ENCODE measurements at regions not wholly inside any gene's neighbourhood (a gene's known extent, or its start where the extent isn't known, plus 50 kb on each side); places are given as distances from the start of the nearest gene placed in this dataset.

DNA sequence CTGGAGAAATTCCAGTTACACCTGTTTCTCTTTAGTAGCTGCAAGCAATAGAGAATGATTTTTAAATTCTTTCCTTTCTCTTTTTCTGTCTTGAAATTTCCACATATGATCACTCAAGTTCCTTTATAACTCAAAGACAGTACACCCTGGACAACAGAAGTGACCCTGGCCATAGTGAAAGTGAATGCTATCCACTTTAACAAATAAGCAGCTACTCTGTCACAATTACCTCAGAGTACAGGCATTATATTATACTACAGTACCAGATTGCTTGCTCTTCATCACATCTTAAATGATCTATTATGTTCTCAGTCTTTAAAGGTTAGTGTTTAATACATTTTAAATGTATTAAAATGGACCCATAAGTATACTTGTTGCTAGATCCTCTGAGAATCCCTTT lies 136.2 kb downstream of the KLF12 start:
- DNase-seq = no peak

DNA sequence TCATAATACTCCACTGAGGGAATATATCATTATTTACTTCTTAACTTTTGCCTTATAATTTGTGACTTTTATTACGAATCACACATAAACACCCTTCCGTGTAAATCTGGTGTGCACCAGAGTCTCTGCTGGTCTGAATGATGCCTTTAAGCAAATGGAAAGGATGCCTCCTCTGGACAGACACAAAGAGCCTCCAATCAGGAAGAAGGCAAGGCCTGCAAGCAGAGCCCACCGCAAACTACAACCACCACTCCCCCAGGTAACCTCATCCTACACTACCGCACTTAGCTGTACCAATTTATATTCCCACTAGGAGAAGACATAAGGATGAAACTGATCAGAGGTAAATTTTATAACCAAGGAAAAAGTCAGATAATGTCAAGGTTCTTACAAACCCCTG lies 137.6 kb downstream of the KLF12 start:
- DNase-seq = no peak

DNA sequence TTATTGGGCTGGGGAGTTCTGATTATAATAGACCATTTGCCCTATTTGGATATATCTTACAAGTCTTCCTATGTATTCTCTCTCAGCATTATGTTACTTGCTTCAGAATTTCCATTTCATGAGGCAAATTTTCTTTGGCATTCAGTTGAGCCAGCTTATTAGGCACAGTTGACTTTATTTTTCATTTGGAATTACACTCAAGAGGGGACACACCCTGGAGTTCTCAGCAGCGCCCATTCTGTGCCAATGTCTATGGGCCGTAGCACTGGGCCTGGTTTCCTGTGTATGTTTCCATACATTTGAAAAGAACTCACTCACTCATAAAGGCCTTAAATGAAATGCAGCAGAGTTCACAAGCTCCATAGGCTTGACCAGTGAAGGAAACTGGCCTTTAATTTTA lies 138.5 kb downstream of the KLF12 start:
- DNase-seq = no peak

DNA sequence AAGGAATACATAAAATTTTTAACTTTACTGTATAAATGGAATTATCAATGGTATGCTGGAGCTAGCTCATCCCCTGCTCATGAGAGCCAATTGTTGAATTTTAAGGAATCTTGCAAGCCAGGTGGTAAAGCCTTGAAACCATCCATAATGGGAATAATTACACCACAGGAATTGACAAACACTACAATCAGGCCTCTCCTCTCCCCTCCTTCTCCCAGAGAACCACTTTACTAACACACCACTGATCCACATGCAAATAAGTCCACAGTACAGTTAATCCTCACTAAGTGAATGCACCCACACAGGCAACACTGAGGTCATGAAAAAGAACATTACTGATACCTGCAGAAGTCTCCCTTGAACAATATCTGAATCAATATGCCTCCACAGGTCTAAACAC lies 140.5 kb downstream of the KLF12 start:
- no peak for DNase-seq

DNA sequence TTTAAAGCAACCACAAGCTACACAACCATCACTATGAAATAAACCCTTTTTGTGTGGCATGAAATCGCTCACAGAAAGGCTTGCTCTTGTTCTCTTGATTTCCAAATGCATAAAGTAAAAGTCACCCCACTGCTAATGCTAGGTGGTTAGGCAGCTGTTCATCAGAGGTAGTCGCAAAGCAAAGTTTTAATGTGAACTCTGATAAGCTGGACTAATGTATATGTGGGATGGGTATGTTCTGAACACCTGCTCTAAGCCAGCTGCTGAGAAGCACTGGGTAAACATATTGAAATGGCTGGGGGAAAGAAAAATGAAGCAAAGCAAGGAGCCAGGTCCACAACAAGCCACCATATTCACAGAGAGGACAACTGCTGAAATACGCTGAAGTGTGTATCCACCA lies 142.3 kb downstream of the KLF12 start:
- DNase-seq = no peak

DNA sequence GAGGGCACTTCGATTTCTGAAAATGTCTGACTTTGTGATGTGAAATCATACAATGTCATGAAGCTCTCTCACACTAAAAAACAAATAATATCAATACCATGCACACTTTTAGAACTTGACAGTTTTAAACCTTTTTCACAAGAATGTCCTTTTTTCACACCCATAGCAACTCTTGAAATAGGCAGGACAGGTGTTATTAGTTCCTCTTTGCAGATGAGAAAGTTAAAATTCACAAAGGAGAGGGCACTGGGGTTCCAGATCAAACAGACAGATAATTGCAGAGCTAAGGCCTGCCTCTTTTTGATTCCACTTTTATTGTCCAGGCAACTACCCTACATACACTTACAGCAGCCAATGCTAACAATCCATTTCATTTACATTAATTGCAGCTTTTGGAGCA lies 142.8 kb downstream of the KLF12 start:
- no peak for DNase-seq

DNA sequence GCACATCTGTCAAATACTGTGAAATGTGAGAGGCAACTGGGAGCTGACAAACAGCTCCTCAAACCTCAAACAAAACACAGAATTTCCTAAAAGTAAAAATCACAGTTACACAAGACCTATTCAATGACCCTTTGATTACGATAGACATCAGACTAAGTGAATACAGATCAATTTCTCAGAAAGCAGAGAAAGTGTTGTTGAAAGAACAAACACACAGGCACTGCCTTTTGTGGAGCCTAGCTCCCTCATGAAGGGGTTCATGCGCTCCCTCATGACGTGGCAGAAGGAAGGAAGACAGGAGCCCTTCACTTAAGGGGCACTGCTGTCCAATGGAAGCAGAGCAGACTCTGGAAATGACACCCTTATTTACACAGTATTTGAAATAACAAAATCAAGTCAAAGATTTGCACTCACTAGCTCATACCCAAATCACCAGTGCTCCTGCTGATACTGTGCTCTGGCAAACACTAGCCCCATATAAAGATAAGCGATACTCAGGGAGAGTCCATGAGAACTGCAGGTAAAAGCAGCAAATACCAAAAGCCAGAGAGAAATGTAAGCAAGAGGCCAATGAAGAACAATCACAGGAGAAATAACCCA lies 144.9 kb downstream of the KLF12 start:
- DNase-seq = no peak

DNA sequence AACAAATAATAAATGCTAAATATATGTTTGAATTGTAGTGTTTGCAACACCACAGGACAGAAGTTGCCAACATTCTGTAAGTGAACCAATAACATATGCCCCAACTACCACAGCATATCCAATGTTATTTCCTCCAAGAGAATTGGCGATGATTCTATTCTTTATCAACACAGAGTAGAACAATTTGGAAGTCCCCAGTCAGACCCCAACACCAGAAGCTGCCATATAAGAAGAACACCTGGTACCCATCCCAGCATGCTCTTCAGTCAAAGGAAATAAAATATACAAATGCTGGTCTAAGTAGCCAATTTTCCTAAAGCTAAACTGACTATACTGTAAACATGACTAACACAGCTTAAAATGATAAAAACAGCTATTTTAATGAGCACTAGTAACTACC lies 145.7 kb downstream of the KLF12 start:
- no peak for DNase-seq

DNA sequence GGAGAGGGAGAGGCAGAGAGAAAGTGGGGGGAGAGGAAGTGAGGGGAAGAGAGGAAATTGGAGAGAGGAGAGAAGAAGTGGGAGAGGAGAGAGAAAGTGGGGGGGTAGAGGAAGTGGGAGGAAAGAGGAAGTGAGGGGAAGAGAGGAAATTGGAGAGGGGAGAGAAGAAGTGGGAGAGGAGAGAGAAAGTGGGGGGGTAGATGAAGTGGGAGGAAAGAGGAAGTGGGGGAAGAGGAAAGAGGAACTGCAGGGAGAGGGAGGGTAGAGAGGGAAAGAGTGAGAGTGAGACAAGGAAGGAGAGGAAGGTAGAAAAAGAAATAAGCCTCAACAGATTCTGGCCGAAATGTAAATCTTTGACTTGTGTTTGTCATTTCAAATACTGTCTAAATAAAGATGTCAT lies 146.6 kb downstream of the KLF12 start:
- DNase-seq = no peak

DNA sequence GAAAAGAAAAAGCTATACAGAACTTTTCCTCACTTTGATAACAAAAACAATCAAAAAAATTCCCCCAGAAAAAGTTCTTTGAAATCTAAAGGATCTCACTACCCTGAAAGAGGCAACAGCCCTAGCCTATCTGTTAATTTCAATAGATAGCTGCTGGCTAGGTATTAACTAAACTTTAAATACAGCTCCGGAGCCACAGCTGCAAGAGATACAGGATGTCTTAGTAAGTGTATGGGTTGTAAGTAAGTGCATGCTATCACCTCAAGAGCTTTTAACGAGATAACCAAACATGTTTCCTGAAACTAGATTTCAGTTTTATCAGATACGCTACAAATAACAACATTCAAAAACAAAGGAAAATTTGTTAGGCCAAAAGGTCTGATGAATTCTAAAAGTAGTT lies 148.4 kb downstream of the KLF12 start:
- DNase-seq = no peak

DNA sequence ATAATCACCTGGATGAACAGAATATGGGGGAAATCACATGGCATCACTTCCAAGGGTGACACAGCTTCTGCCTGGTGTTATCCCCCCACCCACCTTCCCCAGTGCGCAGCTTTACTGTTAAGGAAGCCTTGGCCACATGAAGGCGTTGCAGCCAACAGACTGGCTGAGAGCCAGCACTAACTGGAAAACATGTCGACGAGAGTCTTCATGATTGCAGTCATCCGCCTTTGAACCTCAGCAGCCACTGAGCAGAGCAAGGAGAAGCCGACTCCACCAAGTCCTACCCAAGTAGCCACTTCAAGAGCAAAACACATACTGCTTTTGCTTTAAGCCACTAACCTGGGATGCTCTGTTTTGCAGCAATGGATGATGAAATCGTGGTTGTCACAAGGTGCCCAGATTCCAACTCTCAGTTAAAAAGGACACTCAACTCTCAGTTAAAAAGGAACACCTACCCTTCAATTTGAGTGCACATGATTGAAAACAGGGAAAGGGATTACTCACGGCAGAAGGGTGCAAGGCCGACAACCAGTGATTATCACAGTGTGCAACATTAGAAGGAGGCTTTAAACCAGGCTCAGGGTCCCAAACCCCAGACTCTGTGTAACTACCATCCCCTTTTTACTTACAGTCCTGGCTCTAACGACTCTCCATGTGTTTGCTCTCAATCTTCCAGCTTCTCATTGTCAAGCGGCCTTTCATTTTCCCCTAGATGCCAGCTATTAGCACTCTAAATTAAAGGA lies 149.1 kb downstream of the KLF12 start:
- DNase-seq = no peak

DNA sequence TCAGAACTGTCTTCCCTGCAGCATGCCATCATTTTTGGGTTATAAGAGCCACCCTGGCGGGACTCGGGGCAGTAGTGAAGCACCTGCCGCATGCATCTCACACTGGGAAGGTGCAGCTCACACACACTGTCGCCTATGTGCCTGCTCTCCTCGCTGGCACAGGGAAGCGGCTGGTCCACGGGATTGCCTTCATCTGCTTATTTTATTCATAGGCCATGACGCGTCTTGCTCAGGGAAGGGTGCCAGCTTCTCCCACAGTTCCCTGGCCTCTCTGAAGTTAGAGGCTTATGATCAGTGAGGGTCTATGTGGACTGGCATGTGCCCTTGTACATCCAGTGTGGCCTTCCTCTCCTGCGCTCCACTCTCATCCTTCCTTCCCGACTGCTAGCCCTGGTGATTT lies 150.0 kb downstream of the KLF12 start:
- no peak for DNase-seq

DNA sequence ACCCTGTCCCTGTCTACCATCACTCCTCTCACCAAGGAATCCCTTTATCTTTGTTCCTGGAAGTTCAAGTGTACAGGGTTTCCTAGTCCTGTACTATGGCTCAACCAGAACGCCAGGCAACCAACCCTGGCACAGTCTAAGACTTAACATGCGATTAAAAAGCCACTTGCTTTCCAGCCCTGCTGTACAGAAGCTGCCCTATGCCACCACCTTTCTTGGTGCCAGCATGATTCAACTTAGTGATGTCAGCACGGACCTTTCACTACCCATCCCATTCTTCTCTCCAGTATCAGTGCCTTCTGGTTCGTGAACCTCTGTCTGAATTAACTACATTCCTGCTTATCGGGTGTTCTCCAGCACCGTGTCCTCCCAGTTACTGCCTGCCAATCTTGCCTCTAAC lies 151.1 kb downstream of the KLF12 start:
- DNase-seq = no peak

DNA sequence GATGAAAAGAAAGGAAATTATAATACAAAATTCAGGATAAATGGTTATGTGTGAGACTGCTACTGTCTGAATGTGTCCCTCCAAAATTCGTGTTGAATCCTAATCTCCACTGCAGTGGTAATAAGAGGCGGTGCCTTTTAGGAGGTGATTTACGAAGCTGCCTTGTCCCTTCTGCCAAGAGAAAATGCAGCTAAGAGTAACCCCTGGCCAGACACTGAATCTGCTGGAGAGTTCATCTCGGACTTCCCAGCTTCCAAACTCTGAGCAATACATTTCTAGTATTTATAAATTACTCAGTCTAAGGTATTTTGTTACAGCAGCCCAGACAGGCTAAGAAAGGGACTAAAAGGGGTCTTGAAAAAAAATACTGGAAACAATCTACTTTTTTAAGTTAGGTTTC lies 152.6 kb downstream of the KLF12 start:
- DNase-seq = no peak

DNA sequence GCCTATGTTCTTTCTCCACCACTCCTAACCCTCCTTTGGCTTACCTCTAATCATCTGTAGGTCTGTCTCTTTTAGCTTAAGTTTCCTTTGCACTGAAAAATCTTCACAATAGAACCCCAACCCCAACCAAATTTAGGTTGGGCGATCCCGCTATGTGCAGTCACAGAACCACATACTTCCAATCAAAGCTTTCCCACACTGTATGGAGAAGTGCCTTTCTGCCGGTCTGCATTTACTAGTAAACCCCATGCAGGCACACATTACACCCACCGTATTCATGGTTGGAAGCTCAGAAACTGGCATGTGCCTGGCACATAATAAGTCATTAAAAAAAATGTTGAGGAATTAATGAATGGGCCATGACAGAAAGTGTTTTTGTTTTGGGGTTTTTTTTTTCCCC lies 158.4 kb downstream of the KLF12 start:
- DNase-seq = no peak

DNA sequence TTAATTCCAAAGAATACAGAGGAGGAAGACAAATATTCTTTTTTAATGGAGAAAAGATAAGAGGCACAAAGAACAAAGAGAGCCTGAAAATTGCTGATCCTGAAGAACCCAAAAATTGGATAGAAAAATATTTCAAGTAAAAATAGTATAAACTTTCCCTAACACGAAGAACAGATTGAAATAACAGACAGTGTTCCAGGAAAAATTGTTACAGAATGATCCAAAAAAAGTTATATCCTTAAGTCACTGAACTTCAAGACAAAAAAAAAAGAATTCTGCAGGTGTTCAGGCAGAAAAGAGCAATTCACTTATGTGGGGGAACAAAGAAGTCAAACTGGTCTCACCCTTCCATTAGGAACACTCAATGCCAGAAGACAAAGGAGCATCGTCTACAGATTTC lies 160.2 kb downstream of the KLF12 start:
- no peak for DNase-seq

DNA sequence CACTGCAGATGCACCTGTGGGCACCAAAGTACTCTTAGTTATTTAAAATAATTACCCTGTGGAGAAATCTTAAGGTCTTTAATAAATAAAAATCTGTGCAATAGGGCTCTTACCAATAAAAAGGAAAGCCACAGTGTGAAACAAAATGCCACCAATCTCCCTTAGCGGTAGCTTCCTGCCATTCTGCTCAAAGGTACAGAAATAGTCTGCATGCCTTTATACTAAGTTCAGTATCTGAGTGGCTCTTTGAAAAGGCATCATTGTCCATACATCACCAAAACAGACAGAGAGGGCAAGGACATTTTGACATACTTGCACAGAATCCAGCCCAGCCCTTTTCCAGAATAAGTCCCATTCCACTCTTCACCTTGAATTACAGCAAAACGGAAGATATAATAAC lies 161.0 kb downstream of the KLF12 start:
- no peak for DNase-seq

DNA sequence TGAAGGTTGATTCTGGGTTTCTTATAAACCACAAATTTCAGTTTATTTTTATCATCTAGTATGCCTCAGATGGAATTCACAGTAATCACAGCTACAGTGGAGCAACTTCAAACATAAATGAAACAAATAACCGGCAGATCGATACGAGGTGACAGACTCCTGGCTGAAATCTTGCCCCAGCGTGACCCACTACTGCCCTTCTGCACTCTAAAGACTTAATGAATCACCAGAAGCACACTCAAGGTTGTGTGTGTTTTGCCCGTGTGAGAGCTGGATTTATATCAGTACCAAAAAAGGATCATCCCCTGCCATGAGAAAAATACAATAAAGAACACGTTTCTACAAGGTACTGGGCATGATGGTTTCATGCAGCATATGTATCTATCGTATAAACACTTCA lies 161.7 kb downstream of the KLF12 start:
- no peak for DNase-seq

DNA sequence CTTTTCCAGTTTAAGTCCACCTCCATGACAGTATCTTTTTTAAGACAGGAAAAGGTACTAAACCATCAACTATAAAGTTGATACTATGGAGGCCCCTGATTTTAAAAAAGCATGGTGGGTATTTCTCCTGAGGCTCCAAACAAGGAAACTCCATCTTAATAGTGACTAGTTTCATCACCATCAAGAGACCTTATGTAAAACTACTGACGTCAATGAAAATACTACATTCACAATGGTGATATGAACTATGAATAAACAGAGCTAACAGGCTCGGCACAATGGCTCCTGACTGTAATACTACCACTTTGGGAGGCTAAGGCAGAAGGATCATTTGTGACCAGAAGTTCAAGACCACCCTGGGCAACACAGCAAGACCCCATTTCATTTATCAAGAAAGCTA lies 162.7 kb downstream of the KLF12 start:
- no peak for DNase-seq

DNA sequence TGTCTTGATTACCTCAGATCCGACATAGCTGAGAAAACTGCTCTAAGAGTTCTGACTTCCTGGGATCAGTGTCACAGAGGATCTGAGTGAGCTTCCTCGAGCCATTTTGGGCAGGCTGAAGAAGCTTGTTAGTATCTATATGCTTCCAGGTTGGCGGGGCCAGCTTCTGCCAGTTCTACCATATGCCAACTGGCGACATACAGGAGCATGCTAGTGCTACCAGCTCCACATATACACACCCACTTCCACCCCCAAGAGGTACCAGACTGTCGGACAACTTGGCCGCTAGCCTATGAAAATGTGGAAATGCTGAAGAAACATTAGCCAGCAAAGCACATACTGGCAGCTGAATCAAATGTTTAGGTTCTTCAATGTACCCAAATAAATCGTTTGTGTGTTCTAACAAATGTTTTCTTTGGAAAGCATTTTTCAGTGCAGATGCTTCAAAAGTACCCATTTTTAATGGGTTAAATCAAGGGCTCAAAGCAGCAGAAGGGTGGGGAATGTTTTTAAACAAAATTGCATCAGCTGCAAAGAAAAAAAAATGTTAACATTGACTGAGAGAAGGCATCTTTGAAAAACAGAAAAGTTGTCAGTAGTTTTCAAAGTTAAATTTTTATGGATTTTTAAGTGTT lies 163.7 kb downstream of the KLF12 start:
- no peak for DNase-seq

DNA sequence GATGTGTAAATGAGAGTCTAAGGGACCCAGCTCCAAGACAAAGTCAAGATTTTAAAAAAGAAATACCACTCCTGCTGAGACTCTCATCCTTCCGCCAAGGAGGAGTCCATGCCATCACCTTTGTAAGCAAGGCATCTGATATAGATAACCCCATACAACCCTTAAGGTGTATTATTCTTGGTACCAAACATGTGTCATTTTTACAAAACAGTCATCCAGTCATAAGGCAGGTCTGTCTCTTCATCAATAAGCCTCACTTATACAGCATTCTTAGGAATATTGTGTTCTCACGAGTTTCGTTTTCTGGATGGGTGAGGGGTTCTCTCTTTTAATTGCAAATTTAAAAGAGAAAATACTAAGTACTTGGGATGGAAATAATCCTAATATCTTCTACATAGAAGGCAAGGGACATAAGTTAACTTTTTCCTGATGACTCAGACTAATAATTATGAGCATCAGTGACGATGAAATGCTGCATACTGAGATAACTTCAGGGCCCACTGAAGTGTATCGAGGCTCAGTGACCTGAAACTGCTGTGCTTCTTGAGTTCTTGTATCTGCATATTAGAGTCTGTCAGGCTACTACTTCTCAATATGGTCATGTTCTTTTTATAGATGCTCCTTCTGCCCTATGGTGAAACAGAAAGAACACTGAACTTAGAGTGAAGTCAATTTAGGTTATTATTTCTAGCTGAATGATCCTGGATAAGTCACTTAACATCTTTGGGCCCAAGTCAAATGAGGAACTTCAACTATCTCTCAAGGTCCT lies 166.6 kb downstream of the KLF12 start:
- no peak for DNase-seq

DNA sequence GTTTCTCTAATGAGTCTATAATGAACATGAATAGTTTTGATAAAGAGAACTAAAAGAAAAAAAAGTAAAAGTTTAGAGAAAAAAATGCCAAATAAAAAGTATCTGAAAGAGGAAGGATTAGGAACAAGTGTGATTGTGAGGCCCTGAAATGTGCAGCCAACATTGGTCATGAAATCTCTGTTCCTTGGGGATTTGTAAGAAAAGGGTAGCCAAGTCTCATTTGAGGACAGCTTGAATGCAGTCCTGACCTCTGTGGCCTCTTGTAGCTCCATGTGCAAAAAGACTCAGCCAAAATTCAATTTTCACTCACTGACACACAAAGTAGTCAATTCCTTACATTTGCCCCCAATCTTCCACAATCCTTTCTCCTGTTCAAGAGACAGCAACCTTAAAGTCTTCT lies 167.9 kb downstream of the KLF12 start:
- DNase-seq = no peak

DNA sequence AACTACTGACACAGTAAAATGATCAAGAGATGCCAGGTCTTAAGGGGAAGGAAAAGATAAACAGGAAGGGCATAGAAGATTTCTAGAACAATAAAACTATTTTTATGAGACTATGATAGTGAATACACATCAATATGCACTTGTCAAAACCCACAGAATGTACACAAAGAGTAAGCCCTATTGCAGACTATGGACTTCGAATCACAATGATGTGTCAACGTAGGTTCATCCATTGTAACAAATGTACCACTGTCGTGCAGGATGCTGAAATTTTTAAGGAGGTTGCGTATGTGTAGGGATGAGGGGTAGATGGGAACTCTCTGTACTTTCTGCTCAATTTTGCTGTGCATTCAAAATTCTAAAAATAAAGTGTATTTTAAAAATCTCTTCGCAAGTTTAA lies 171.9 kb downstream of the KLF12 start:
- no peak for DNase-seq

DNA sequence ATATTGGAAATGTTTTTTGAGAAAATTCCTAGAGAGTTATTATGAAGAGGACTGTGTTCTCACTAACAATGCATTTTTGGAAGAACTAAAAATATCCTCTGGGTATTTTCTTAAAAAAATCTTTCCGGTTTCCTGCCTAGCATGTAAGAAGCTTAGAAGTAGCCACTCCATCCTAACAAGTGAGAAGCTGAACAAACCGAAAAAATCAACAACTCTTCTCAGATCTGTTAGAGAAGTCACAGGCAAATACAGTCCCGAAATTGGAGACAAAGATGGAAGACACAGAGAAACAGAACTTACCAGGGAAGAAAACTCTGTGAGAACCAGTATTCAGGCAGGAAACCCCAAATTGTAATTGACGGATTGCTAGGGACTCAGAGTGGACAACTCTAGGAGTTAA lies 173.0 kb downstream of the KLF12 start:
- DNase-seq = no peak

All from NCI-H2081 treated with DMSO at 0.1 percent for 48 hours (cell line).